HCEC 1CT (cell line): ENCODE measurements at regions not wholly inside any gene's neighbourhood (a gene's known extent, or its start where the extent isn't known, plus 50 kb on each side); places are given as distances from the start of the nearest gene placed in this dataset.

ENCODE experiments used
- DNase-seq: peaks from one replicate; pipeline ENCODE4 v3.0.0-alpha.2; 2017

GRCh38 chr7:85773116-85773728 lies 586.4 kb upstream of the SEMA3D start:
- DNase-seq, result peak; percentile 84

- no peak for DNase-seq
These were observed 584.7 kb upstream of the SEMA3D start for GRCh38 chr7:85771516-85771915.

DNA sequence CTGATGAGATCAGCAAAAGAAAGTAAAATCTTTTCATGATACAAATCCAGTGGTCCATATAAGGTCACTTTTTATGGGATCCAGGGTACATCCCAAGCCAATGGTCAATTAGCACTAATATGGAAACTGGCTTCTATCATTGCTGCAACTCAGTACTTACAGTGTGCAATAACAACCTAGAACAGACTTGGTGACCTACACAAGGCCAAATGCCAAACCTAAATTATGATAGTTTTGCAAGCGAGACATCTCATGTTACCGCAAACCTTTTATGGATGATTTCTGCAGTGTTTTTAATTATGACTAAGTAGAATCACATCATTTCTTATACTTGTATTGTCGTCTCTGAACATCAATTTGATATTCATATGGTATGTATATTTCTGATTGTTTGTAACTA lies 583.5 kb upstream of the SEMA3D start:
- DNase-seq, result peak; percentile 9

GRCh38 chr7:85765698-85766298 lies 578.9 kb upstream of the SEMA3D start:
- DNase-seq, result no peak

- no peak for DNase-seq
These were observed 577.2 kb upstream of the SEMA3D start for GRCh38 chr7:85764034-85764433.

GRCh38 chr7:85757348-85757747 lies 570.5 kb upstream of the SEMA3D start:
- no peak for DNase-seq

DNA sequence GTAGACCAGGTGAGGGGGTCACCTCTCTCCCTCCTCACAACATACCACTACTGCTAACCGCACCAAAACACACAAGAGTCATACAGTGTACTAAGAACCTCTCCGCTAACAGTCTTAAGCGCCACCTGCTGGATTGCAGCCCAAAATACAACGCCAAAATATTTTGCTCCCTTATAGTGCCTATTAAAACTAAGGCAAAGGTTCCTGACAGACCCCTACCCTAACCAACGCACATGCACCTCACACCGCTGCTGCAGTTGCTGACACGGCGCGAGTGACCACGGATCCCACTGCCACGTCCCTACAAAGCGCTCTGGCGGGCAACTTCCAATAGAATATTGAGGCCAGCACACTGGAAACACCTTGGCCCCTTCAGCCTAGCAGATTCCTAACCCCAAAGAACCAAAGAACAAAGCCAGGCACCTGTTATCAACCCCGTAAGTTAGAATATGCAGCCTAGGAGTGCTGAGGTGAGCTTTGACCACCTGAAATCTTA lies 563.6 kb upstream of the SEMA3D start:
- DNase-seq, result peak; percentile 48

GRCh38 chr7:85749696-85750453 lies 563.0 kb upstream of the SEMA3D start:
- DNase-seq, result no peak

DNA sequence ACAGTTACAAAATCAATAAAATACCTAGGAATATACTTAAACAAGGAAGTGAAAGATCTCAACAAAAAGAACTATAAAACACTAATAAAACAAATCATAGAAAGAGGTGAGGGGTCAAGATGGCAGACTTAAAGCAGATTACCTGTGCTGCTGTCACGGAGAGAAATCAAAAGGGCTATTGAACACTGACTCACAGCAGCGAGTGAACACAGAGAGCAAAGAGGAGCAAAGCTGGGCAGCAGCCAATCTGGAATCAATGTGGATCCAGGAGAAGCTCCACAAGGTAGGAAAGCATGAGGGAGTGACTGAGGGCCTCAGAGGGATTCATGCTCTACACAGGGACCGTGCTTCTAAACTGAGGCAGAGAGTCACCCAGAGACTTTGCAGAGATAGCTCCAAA lies 562.0 kb upstream of the SEMA3D start:
- no peak for DNase-seq

DNA sequence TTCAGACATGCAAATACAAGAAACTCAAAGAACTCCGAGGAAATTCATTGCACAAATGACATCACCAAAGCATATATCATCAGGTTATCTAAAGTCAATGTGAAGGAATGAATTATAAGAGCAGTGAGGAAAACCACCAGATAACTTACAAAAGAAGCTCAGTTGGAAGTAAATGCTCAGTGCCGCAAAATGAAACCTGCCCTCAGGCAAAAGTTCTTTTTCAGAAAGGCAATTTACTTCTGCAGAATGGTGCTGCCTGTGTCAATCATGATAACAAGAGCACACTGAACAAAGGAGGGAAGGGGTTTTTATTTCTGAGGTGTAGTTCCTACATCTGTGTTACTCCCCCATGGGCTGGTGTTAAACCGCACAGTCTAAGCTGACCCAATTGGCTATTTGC lies 550.6 kb upstream of the SEMA3D start:
- no peak for DNase-seq

DNA sequence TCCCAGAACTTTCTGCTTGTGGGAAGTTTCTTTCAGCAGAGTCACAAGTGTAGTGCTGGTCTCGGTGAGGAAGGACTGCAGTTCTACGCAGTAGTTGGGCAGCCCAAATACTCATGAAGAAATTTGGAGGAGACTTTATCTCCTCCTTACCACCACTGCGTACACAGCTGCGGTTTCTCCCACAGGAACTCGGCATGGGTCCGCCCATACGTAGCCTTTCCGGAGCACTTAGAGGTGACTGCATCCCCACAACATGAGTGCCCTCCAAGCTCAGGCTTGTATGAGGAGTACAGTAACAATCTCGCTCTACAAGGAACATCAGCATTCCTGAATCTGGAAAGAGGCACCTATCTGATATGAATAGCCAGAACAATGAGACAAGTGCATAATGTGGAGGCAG lies 549.2 kb upstream of the SEMA3D start:
- no peak for DNase-seq

DNA sequence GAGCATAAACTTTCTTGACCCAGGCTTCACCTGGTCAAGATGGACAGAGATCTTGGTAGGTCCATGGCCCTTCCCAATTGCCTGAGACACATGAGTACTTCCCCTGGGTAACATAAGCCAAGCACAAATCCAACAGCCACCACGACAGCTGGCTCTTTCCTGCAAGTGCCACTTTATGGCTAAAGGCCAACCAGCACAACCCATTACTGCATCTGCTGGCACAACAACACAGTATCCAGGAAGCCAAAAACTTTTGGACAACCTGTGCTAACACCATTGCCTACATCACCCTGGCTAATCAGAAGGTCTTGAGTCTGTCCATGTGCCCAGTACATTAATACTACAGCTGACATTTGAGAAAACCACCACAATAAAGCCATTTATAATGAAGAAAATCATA lies 548.0 kb upstream of the SEMA3D start:
- DNase-seq, result no peak

DNA sequence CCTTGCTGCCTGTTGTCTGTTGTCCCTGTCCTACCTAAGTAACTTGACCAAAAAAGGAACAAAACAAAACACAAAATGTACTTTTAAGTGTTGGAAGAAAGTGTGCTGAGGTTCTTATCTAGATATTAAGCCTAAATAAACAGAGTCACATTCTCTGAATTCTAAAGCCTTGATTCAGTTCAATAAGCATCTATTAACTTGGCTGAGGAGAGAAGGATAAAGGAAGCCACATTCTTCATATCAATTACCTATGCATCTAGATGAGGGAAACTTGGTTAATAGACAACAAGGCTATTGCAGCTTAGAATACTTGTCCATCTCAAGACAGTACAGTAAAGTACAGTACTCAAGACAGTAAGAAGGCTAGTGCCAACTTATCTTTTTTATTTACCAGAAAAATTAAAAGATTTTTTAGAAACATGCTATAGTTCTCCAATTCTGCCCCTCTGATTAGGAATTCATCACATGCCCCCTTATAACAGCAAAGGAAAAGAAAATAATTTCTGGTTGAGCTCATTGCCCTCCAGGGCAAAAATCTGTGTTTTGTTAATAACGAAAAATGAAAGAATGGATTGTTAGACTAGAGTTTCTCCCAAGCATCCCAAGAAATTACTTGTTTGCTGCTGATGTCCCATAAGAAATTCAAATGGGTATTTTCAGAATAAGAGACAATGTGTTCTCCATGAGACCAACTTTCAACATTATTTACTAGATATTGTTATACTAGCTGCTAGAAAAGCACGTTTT lies 546.5 kb upstream of the SEMA3D start:
- no peak for DNase-seq

- no peak for DNase-seq
These were observed 543.2 kb upstream of the SEMA3D start for GRCh38 chr7:85730012-85730411.

DNA sequence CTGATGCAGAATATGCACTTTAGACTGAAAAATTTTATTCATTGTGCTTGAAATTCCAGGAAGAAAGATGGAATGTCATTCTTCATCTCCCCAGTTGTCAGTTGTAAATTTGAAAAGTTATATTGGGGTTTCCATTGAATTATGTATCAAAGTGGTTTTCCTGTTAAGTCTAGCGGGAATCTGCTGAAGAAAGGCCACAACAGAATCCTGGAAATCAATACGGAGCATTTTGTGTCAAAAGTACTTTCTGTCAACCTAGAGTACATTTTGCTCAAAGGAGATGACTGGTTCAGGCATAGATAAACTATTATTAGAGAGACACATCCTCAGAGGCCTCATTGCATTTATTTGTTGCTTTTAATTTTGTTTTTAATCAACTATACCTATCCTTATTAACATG lies 538.2 kb upstream of the SEMA3D start:
- no peak for DNase-seq

DNA sequence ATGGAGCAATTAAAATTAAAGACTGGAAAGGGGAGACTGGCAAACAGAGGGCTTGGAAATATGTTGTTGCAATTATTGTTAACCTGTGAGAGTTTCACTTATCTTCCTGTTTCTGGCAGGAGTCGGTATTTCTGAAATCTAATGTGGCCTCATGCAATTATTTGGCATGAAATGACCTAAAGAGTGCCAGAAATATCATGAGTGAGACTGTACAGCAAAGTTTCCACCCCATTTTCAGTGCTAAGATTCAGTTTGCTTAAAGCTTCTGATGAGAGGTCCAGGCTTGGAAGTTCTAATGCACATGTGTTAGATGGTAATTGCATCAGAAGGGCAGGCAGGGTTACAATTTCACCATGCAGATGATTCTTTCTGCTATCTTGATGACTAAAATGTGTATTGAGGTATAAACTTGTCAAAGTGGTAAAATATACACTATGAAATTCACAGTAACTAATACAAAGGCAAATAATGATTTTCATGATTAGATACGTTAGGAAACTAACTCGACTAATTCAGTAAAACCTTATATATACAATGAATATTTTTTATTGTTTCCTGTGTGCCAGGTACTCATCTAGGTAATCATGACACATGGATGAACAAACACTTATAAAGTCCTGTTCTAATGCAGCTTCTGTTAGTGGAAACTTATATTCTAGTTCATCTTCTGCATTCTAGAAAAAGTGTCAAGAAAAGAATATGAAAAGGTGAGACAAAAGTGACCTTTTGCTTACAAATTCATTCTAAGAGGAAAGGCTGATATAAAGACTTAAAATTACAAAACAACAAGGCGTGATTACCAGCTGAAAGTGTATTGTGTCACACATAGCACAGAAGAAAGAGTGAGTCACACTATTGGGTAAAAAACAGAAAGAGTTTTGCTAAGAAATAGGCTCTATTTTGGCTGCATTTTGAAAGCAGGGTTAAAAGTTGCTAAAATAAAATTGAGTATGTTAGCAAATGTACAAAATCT lies 533.4 kb upstream of the SEMA3D start:
- DNase-seq, result peak; percentile 77

GRCh38 chr7:85716353-85716752 lies 529.5 kb upstream of the SEMA3D start:
- DNase-seq, result no peak

DNA sequence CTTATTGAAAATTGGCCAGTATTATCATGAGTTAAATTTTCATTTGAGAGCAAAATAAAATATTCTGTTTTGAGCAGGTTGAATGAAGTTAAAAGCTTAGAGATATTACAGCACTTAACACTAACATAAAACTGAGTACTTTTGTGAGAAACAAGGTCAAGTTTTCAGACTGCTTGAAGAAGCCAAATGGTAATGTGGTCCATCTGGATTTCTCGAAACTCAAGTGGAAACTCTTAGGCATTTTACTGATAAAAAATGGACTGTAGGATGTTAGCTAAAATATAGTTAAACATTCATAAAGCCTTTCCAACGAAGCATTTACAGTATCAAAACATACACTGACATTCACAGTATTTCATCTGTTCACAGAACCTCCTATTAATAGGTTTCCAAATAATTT lies 528.1 kb upstream of the SEMA3D start:
- DNase-seq, result no peak

- DNase-seq, result no peak
These were observed 527.3 kb upstream of the SEMA3D start for GRCh38 chr7:85714043-85714578.

GRCh38 chr7:85713171-85713570 lies 526.3 kb upstream of the SEMA3D start:
- no peak for DNase-seq

GRCh38 chr7:85711894-85712293 lies 525.0 kb upstream of the SEMA3D start:
- no peak for DNase-seq

- DNase-seq, result no peak
These were observed 524.1 kb upstream of the SEMA3D start for GRCh38 chr7:85710960-85711359.
